ENCODE measurements at regions not wholly inside any gene's neighbourhood (a gene's known extent, or its start where the extent isn't known, plus 50 kb on each side); places are given as distances from the start of the nearest gene placed in this dataset.

- TF ChIP-seq CTCF (IDR thresholded peaks at IDR 0.05 in 2 of 3, conservative IDR thresholded peaks at IDR 0.05 in 1 of 3; ENCODE audit: borderline replicate concordance in 1 of 3, insufficient read depth in 1 of 3, low read depth in 2 of 3, low read length in 2 of 3) (no peak), ZNF274 (IDR thresholded peaks at IDR 0.05; ENCODE audit: low read depth, low read length) (no peak), ZBTB33 (IDR thresholded peaks at IDR 0.05; ENCODE audit: extremely low read depth, insufficient replicate concordance, low read length) (no peak), SP1 (IDR thresholded peaks at IDR 0.05; ENCODE audit: low read depth) (no peak), RAD21 (IDR thresholded peaks at IDR 0.05; ENCODE audit: low read depth) (no peak), YY1 (IDR thresholded peaks at IDR 0.05; ENCODE audit: extremely low read depth, insufficient replicate concordance, low read depth, low read length) (no peak), EGR1 (IDR thresholded peaks at IDR 0.05; ENCODE audit: low read depth) (no peak), EZH2 (IDR thresholded peaks at IDR 0.05) (no peak)
Measured at GRCh38 chr16:52235186-52235585, 311.8 kb downstream of the TOX3 start.
